Dendritic cell treated with granulocyte-macrophage colony-stimulating factor and Interleukin-4, amounts not matched to agents 40 ng/mL and 50 ng/mL, for 4 days (primary cell): ENCODE measurements at regions not wholly inside any gene's neighbourhood (a gene's known extent, or its start where the extent isn't known, plus 50 kb on each side); places are given as distances from the start of the nearest gene placed in this dataset.

ENCODE experiments used
- H3K27ac Mint-ChIP-seq: one replicate; pipeline ENCODE4 v1.8.0; 2022; ENCODE audit warnings: mild to moderate bottlenecking, mixed read lengths
- H3K27me3 Mint-ChIP-seq: one replicate; pipeline ENCODE4 v1.8.0; 2022; ENCODE audit warnings: mild to moderate bottlenecking, mixed read lengths
- H3K36me3 Mint-ChIP-seq: one replicate; pipeline ENCODE4 v1.8.0; 2022; ENCODE audit warnings: low read depth, mixed read lengths
- H3K4me1 Mint-ChIP-seq: one replicate; pipeline ENCODE4 v1.8.0; 2022; ENCODE audit warnings: low read depth, mixed read lengths
- H3K4me3 Mint-ChIP-seq: one replicate; pipeline ENCODE4 v1.8.0; 2022; ENCODE audit warnings: mild to moderate bottlenecking, moderate library complexity, mixed read lengths
- H3K9me3 Mint-ChIP-seq: one replicate; pipeline ENCODE4 v1.8.0; 2022; ENCODE audit warnings: mixed read lengths
- intact Hi-C: fragments of 100-400 bp; cut with micrococcal nuclease; formaldehyde crosslinking; loops from one replicate; pipeline ENCODE4 v1.15.0; 2022

DNA sequence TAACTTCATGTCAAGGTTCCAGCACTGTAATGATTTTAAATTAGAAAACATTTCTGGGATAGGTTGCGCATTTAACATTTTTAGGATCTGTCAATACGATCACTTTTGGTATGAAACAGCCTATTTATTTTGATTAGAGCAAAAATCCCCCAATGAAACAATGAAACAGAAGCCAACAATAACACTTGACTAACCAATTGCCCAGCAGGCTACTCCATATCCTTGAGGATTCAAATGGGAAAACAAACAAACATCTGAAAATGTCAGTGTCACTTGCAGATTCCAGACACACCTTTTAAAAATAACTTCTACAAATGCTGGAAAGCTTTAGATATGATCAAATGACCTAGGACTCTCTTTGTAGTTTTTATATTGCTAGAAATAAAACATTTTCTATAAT, 1412.5 kb upstream of the PRR20A start:
- Mint-ChIP-seq H3K27me3 (no peaks in the 10 kb centered on the region), H3K36me3 (no peaks in the 10 kb centered on the region), H3K27ac (no peak overlapping the region), H3K4me3 (no peak overlapping the region), H3K9me3 (peaks cover 20% of the 10 kb centered on the region), H3K4me1 (no peaks in the 10 kb centered on the region)
- intact Hi-C loops: no loop called here

DNA sequence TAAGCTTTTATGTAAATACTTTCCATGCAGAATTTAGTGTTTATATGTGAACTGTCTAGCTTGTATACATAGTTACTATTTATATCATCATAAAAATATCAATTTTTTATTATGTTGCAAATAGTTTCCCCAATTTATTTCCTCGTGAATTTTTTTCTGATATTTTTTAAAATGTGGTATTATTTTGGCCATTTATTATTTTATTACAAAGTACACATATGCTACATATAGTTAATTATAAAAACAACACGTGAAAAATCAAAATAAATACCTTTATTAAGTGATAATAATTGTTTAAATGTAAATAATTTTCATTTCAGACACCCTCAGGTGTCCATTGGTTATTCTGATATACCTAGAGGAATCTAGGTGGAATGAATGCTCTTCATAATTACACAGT, 1394.9 kb upstream of the PRR20A start:
- intact Hi-C loops: no loop called here
- Mint-ChIP-seq H3K4me1 (no peaks in the 10 kb centered on the region), H3K9me3 (no peaks in the 10 kb centered on the region), H3K27me3 (no peaks in the 10 kb centered on the region), H3K27ac (no peak overlapping the region), H3K4me3 (no peak overlapping the region), H3K36me3 (no peaks in the 10 kb centered on the region)

DNA sequence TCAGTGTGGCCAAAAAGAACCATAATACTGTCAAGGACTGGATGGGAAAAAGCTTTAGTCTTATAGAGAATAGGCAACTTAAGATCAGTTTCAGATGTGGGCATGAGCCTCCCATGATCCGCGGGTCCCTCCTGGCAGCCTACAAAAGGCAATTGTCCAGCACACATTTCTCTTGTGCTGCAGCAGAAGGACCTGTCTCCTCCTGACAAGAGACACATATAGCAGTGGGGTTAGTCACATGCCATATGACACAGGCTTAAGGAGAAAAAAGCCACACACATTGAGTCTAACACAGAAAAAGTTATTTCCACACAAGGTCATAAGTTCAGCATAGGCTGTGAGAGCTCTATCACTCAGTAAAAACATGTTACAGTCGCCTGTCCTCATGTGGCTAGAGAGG, 1378.7 kb upstream of the PRR20A start:
- Mint-ChIP-seq H3K27ac (no peak overlapping the region), H3K9me3 (no peaks in the 10 kb centered on the region), H3K4me3 (no peak overlapping the region), H3K36me3 (no peaks in the 10 kb centered on the region), H3K4me1 (no peaks in the 10 kb centered on the region), H3K27me3 (no peaks in the 10 kb centered on the region)
- intact Hi-C loops: no loop called here

DNA sequence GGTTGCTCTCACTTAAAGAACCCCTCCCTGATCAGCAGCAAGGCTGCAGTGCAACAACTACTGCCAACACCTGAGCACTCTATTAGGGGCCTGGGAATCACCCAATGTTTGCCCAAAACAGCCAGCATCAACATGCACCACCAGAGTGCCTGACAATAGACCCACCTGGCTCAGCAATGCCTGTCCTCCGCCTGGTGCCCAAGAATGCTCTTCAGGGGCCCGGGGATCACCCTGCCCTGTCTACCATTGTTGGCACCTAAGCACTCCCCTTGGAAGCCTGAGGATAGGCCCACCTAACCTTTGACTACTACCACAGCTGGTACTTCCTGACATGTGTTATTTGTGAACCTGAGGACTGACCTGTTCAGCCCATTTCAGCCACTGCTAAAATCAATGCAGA, 1363.1 kb upstream of the PRR20A start:
- peaks cover 10% of the 10 kb centered on the region for H3K9me3 Mint-ChIP-seq
- intact Hi-C loops: no loop called here
- H3K36me3 Mint-ChIP-seq: no peaks in the 10 kb centered on the region
- no peak overlapping the region for H3K4me3 Mint-ChIP-seq
- no peaks in the 10 kb centered on the region for H3K27me3 Mint-ChIP-seq
- H3K27ac Mint-ChIP-seq: no peak overlapping the region
- H3K4me1 Mint-ChIP-seq: no peaks in the 10 kb centered on the region

DNA sequence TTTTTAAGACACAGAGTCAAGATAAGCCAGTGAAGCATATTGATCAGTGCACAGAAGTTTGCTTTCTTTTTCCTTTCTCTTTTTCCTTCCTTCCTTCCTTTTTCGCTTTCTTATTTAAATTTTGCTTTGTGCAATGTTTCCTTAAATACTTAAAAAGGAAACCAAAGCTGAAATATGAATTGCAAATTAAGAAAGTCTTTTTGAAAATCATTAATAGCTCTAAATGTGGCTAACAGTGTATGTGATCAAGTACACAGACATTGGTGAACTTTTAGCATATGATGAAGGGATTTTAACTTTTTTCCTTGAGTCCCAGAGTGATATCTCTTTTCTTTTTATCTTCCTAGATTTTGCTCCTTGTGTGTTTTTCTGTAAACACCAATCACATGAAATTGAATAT, 1356.9 kb upstream of the PRR20A start:
- Mint-ChIP-seq H3K27ac (no peak overlapping the region), H3K4me1 (no peaks in the 10 kb centered on the region), H3K27me3 (no peaks in the 10 kb centered on the region), H3K4me3 (no peak overlapping the region), H3K9me3 (peaks cover 19% of the 10 kb centered on the region), H3K36me3 (no peaks in the 10 kb centered on the region)
- intact Hi-C loops: no loop called here

DNA sequence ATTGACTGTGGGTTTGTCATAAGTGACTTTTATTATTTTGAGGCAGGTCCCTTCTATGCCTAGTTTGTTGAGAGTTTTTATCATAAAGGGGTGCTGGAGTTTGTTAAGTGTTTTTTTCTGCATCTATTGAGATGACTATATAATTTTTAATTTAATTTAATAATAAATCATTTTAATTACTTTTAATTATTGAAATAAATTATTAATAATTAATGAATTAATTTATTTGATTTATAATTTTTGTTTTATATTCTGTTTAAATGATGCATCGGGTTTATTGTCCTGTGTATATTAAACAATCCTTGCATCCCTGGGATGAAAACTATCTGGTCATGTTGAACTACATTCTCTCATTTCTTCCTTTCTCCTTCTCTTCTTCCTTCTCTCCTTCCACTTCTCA, 1352.2 kb upstream of the PRR20A start:
- no peaks in the 10 kb centered on the region for H3K27me3 Mint-ChIP-seq
- intact Hi-C loops: no loop called here
- H3K9me3 Mint-ChIP-seq: peaks cover 33% of the 10 kb centered on the region
- H3K36me3 Mint-ChIP-seq: no peaks in the 10 kb centered on the region
- H3K4me1 Mint-ChIP-seq: no peaks in the 10 kb centered on the region
- no peak overlapping the region for H3K4me3 Mint-ChIP-seq
- H3K27ac Mint-ChIP-seq: no peak overlapping the region

DNA sequence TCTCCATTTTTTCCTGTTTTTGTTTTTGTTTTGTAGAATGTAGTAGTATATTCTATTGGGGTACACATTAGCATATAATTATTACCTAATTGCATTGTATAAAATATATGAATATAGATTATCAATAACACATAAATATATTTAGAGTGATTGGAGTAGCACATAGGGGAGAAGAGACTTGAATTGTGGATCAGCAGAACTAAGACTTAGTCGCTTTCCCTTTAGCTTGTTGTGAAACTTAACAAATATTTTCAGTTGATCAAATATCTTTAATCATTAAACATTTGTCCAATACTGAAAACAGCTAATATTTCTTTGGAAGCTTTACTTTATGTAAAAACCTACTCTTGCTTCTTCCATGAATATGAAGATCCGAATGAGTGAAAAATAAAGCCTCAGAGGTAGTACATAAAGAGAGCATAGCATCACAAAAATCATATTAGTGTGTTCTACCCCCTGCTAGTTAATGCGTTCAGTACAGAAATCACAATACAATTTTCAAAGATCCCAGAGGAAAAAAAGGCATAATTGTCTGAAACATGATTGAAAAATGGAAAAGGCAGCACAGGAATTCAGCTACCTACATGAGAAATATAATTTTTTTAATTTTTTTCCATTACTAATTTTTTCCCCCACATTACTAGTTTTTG, 1348.0 kb upstream of the PRR20A start:
- no peaks in the 10 kb centered on the region for H3K27me3 Mint-ChIP-seq
- peaks cover 25% of the 10 kb centered on the region for H3K9me3 Mint-ChIP-seq
- no peak overlapping the region for H3K4me3 Mint-ChIP-seq
- intact Hi-C loops: no loop called here
- no peak overlapping the region for H3K27ac Mint-ChIP-seq
- no peaks in the 10 kb centered on the region for H3K4me1 Mint-ChIP-seq
- no peaks in the 10 kb centered on the region for H3K36me3 Mint-ChIP-seq

DNA sequence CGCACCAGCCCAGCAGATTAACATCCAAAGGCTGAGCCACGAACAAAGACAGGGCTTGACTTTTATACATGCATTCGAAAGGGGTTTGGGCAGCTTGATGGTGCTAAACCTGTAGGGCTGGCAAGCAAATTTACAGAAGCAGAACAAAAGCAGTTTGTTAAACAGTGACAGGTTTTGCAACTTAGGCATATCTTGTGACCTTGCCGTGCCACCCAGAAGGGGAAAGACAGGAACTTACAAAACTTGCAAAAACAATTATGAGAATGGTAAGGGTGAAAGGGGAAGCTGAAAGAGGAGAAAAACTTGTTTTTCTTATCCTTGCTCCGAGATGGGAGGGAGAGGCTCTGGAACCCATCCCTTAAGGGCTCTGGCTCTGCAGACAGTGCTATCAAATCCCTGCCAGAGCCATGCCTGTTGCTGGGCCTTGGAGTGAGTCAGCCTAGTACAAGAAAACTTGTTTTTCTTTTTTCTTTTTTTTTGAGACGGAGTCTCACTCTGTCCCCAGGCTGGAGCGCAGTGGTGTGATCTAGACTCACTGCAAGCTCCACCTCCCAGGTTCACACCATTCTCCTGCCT, 1325.2 kb upstream of the PRR20A start:
- Mint-ChIP-seq H3K27me3 (no peaks in the 10 kb centered on the region), H3K36me3 (no peaks in the 10 kb centered on the region), H3K9me3 (peaks cover 10% of the 10 kb centered on the region), H3K4me3 (no peak overlapping the region), H3K27ac (no peak overlapping the region), H3K4me1 (no peaks in the 10 kb centered on the region)
- intact Hi-C loops: no loop called here

DNA sequence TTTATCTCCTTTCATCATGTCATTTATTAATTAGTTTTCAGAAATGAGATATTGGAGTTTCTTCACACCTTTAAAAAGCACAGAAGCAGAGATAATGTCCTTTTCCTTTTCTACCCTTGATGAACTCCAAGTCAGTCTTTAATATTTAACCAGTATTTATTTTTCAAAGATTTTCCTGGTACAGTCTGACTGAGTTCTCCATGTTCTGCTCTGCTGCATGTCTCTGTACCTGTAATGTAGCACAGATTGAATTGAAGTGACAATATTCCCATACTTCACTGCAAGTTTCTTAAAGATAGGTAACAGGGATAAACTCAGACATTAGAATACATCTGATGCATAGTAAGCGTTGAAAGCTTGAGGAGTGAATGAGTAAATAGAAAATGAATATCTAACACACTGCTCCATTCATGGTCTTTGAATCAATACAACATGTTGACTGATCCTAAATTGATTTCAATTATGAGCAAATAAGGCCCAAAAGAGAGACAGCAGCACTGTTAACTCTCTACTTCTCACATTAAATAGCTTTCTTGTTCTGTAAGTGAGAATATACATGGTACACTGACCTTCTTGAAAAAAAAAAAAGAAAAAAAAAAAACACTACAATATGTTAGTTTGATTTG, 1323.6 kb upstream of the PRR20A start:
- intact Hi-C loops: no loop called here
- H3K27ac Mint-ChIP-seq: no peak overlapping the region
- no peaks in the 10 kb centered on the region for H3K27me3 Mint-ChIP-seq
- H3K4me1 Mint-ChIP-seq: no peaks in the 10 kb centered on the region
- H3K9me3 Mint-ChIP-seq: peaks cover 10% of the 10 kb centered on the region
- no peak overlapping the region for H3K4me3 Mint-ChIP-seq
- no peaks in the 10 kb centered on the region for H3K36me3 Mint-ChIP-seq

DNA sequence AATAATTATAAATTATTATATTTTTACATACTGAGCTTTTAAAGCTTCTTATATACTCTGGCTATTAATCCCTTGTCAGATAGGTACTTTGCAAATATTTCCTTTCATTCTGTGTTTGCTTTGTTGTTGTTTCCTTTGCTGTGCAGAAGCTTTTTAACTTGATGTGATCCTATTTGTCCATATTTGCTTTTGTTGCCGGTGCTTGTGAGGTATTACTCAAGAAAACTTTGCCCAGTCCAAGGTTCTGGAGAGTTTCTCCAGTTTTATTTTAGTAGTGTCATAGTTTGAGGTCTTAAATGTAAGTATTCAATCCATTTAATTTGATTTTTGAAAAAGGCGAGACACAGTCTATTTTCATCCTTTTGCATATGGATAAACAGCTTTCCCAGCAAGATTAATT, 1319.9 kb upstream of the PRR20A start:
- Mint-ChIP-seq H3K27ac (no peak overlapping the region), H3K4me1 (no peaks in the 10 kb centered on the region), H3K9me3 (peaks cover 2% of the 10 kb centered on the region), H3K27me3 (no peaks in the 10 kb centered on the region), H3K4me3 (no peak overlapping the region), H3K36me3 (no peaks in the 10 kb centered on the region)
- intact Hi-C loops: no loop called here

DNA sequence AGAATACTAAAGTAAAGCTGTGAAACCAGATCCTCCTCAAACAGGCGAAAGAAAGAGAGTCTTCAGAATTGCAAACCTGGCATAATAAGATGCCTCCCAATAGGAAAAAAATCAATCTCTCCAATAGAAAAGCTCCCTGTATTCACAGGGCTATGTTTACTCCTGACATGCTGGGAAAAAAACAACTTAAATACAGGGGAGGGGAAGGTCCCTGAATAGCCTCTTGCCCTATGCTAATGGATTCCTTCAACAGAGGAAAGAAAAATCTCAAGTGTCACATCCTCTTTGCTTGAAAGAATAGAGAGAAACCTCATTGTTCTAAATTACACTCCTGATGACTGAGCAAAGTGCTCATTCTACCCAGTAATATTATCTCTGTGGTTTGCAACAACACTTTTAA, 1271.1 kb upstream of the PRR20A start:
- peaks cover 54% of the 10 kb centered on the region for H3K9me3 Mint-ChIP-seq
- no peaks in the 10 kb centered on the region for H3K36me3 Mint-ChIP-seq
- no peaks in the 10 kb centered on the region for H3K27me3 Mint-ChIP-seq
- no peak overlapping the region for H3K27ac Mint-ChIP-seq
- H3K4me3 Mint-ChIP-seq: no peak overlapping the region
- no peaks in the 10 kb centered on the region for H3K4me1 Mint-ChIP-seq
- intact Hi-C loops: no loop called here

DNA sequence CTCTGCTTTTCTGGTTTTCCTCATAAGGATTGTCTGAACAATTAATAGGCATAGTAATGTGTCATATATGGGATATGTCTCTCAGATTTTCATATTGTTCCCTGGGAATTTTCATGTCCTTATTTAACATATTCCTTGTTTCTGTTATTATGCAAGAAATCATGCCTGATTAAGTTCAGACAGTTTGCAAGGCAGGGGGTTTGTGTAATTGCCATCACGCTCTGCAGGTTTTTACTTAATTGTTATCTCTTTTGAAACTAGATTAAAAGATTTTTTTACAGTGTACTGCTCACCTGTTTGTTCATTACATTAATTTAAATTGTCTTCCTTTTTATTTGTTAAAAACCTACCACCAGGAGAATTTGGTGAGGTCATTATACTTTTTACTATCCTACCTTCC, 1253.2 kb upstream of the PRR20A start:
- Mint-ChIP-seq H3K36me3 (no peaks in the 10 kb centered on the region), H3K27ac (no peak overlapping the region), H3K27me3 (no peaks in the 10 kb centered on the region), H3K9me3 (peaks cover 30% of the 10 kb centered on the region), H3K4me3 (no peak overlapping the region), H3K4me1 (no peaks in the 10 kb centered on the region)
- intact Hi-C loops: no loop called here

DNA sequence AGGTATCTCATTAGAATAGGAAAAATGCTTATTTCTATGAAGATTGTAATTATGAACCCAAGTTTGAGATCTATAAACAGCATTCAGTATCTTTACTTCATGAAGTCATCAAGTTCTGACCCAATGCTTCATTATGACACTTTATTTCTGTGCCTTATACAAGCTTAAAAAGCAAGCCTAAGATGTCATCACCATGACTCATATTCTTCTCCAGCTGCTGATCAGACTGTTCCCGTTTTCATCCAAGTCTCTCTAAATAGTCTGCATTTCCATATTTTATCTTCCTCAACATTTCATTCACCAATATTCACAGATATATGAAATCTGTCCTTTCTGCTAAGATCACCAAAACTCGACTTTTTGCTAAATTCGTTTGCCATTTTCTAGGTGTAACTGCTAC, 1247.2 kb upstream of the PRR20A start:
- intact Hi-C loops: no loop called here
- H3K36me3 Mint-ChIP-seq: no peaks in the 10 kb centered on the region
- H3K9me3 Mint-ChIP-seq: peaks cover 20% of the 10 kb centered on the region
- H3K4me1 Mint-ChIP-seq: no peaks in the 10 kb centered on the region
- no peak overlapping the region for H3K27ac Mint-ChIP-seq
- no peak overlapping the region for H3K4me3 Mint-ChIP-seq
- no peaks in the 10 kb centered on the region for H3K27me3 Mint-ChIP-seq

DNA sequence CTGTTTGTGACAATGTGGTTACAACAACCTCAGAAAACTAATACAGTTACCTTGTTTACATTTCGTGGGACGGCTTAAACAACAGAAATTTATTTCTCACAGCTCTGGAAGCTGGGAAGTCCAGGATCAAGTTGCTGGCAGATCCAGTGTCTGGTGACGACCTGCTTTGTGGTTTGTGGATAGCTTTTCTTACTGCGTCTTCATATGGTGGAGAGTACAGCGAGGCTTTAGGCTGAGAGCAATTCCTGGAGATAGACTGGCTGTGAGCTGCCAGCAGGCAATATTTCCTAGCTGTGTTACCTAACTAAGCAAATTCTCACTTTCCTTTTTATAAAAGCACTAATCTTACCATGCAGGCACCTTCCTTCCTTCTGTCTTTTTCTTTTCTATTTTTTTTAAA, 1203.5 kb upstream of the PRR20A start:
- intact Hi-C loops: no loop called here

DNA sequence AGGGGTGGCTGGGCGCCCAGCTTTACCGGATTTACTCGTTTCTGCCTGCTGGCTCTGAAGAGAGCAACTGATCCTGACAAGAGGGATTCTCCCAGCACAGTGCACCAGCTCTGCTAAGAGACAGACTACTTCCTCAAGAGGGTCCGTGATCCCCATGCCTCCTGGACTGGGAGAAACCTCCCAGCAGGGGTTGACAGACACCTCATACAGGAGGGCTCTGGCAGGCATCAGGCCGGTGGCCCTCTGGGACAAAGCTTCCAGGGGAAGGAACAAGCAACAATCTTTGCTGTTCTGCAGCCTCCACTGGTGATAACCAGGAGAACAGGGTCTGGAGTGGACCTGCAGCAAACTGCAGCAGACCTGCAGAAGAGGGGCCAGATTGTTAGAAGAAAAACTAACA, 1192.5 kb upstream of the PRR20A start:
- H3K9me3 Mint-ChIP-seq: peaks cover 36% of the 10 kb centered on the region
- intact Hi-C loops: no loop called here
- no peaks in the 10 kb centered on the region for H3K4me1 Mint-ChIP-seq
- no peak overlapping the region for H3K4me3 Mint-ChIP-seq
- H3K27me3 Mint-ChIP-seq: no peaks in the 10 kb centered on the region
- H3K36me3 Mint-ChIP-seq: no peaks in the 10 kb centered on the region
- H3K27ac Mint-ChIP-seq: no peak overlapping the region

More for the DNA sequence above, 1203.5 kb upstream of the PRR20A start:
- Mint-ChIP-seq H3K36me3 (no peaks in the 10 kb centered on the region), H3K9me3 (peaks cover 38% of the 10 kb centered on the region), H3K27ac (no peak overlapping the region), H3K4me3 (no peak overlapping the region), H3K4me1 (no peaks in the 10 kb centered on the region), H3K27me3 (no peaks in the 10 kb centered on the region)
